Thymus (tissue), 11 donors: ENCODE measurements at regions not wholly inside any gene's neighbourhood (a gene's known extent, or its start where the extent isn't known, plus 50 kb on each side); places are given as distances from the start of the nearest gene placed in this dataset.

Experiments
- DNase-seq, 9 donors: peaks; one replicate each; pipeline ENCODE4 v3.0.0-alpha.2; 2013; ENCODE audit warnings: low spot score in 9 of 9, low read depth in 6 of 9, missing footprints in 1 of 9
- H3K27ac ChIP-seq, 2 donors: one replicate each; pipeline ENCODE4 v1.5.1; 2013; ENCODE audit warnings: control low read depth in 1 of 2, low read depth in 1 of 2, low read length in 1 of 2, mild to moderate bottlenecking in 1 of 2, moderate library complexity in 1 of 2
- H3K27me3 ChIP-seq, 2 donors: one replicate each; pipeline ENCODE4 v1.5.1; 2013; ENCODE audit warnings: low read length in 1 of 2; ENCODE audit not compliant: control insufficient read depth in 2 of 2, insufficient read depth in 1 of 2
- H3K36me3 ChIP-seq, 2 donors: one replicate each; pipeline ENCODE4 v1.5.1; 2013; ENCODE audit warnings: low read length in 1 of 2, mild to moderate bottlenecking in 1 of 2, moderate library complexity in 1 of 2; ENCODE audit not compliant: control insufficient read depth in 2 of 2, insufficient read depth in 2 of 2
- H3K4me1 ChIP-seq, 2 donors: one replicate each; pipeline ENCODE4 v1.5.1; 2013; ENCODE audit warnings: low read length in 2 of 2; ENCODE audit not compliant: control insufficient read depth in 2 of 2, insufficient read depth in 2 of 2
- H3K4me3 ChIP-seq, 2 donors: one replicate each; pipeline ENCODE4 v1.5.1; 2013; ENCODE audit warnings: low read length in 2 of 2, control low read depth in 1 of 2, mild to moderate bottlenecking in 1 of 2
- H3K9me3 ChIP-seq, 2 donors: one replicate each; pipeline ENCODE4 v1.5.1; 2013; ENCODE audit warnings: low read length in 1 of 2, mild to moderate bottlenecking in 1 of 2; ENCODE audit not compliant: control insufficient read depth in 2 of 2, insufficient read depth in 1 of 2
- WGBS: extraction: QIAGEN DNeasy Blood & Tissue Kit; methylation state at CpG from one replicate; pipeline ENCODE4 v1.1.7; 2013; 5-methylcytosine and 5-hydroxymethylcytosine counted together
- donor health status: healthy.

GRCh38 chr1:209037064-209037463, 546.5 kb upstream of the CAMK1G start:
- DNase-seq = no peak
- Histone ChIP-seq H3K27ac (no peak overlapping the region), H3K9me3 (no peaks in the 10 kb centered on the region), H3K27me3 (no peaks in the 10 kb centered on the region), H3K4me1 (no peaks in the 10 kb centered on the region), H3K4me3 (no peak overlapping the region), H3K36me3 (no peaks in the 10 kb centered on the region)
- WGBS = 100% methylated on average over 1 of the region's 1 CpG

- H3K9me3 ChIP-seq = no peaks in the 10 kb centered on the region
- 22% methylated on average over 2 of the region's 2 CpGs for WGBS
- no peaks in the 10 kb centered on the region for H3K36me3 ChIP-seq
- DNase-seq = no peak
- no peak overlapping the region for H3K4me3 ChIP-seq
- no peak overlapping the region for H3K27ac ChIP-seq
- H3K4me1 ChIP-seq = no peaks in the 10 kb centered on the region
- no peaks in the 10 kb centered on the region for H3K27me3 ChIP-seq
These were observed 545.2 kb upstream of the CAMK1G start for GRCh38 chr1:209038316-209038715.

GRCh38 chr1:209038735-209039134, 544.8 kb upstream of the CAMK1G start:
- Histone ChIP-seq H3K27me3 (no peaks in the 10 kb centered on the region), H3K36me3 (no peaks in the 10 kb centered on the region), H3K27ac (no peak overlapping the region), H3K4me3 (no peak overlapping the region), H3K9me3 (no peaks in the 10 kb centered on the region), H3K4me1 (no peaks in the 10 kb centered on the region)
- WGBS = 92% methylated on average over 1 of the region's 1 CpG
- no peak for DNase-seq

- Histone ChIP-seq H3K36me3 (no peaks in the 10 kb centered on the region), H3K9me3 (no peaks in the 10 kb centered on the region), H3K4me1 (no peaks in the 10 kb centered on the region), H3K27ac (no peak overlapping the region), H3K4me3 (no peak overlapping the region), H3K27me3 (no peaks in the 10 kb centered on the region)
- DNase-seq = no peak
- WGBS = 92% methylated on average over 3 of the region's 3 CpGs
These were observed 543.2 kb upstream of the CAMK1G start for GRCh38 chr1:209040351-209040750.

GRCh38 chr1:209041927-209042326, 541.6 kb upstream of the CAMK1G start:
- no peak overlapping the region for H3K4me3 ChIP-seq
- no peaks in the 10 kb centered on the region for H3K27me3 ChIP-seq
- H3K27ac ChIP-seq = no peak overlapping the region
- WGBS = 96% methylated on average over 2 of the region's 2 CpGs
- no peaks in the 10 kb centered on the region for H3K4me1 ChIP-seq
- no peaks in the 10 kb centered on the region for H3K9me3 ChIP-seq
- DNase-seq = no peak
- H3K36me3 ChIP-seq = no peaks in the 10 kb centered on the region

- H3K27me3 ChIP-seq = no peaks in the 10 kb centered on the region
- WGBS = 64% methylated on average over 4 of the region's 4 CpGs
- H3K9me3 ChIP-seq = no peaks in the 10 kb centered on the region
- no peaks in the 10 kb centered on the region for H3K36me3 ChIP-seq
- H3K4me3 ChIP-seq = no peak overlapping the region
- H3K27ac ChIP-seq = no peak overlapping the region
- DNase-seq = no peak
- no peaks in the 10 kb centered on the region for H3K4me1 ChIP-seq
These were observed 541.1 kb upstream of the CAMK1G start for GRCh38 chr1:209042413-209042812.

GRCh38 chr1:209045331-209046057, 538.0 kb upstream of the CAMK1G start:
- Histone ChIP-seq H3K4me3 (no peak overlapping the region), H3K36me3 (no peaks in the 10 kb centered on the region), H3K27me3 (no peaks in the 10 kb centered on the region), H3K4me1 (no peaks in the 10 kb centered on the region), H3K9me3 (no peaks in the 10 kb centered on the region), H3K27ac (no peak overlapping the region)
- DNase-seq = no peak
- WGBS = 93% methylated on average over 4 of the region's 4 CpGs

GRCh38 chr1:209046058-209046417, 537.5 kb upstream of the CAMK1G start:
- Histone ChIP-seq H3K27me3 (no peaks in the 10 kb centered on the region), H3K4me1 (no peaks in the 10 kb centered on the region), H3K36me3 (no peaks in the 10 kb centered on the region), H3K27ac (no peak overlapping the region), H3K9me3 (no peaks in the 10 kb centered on the region), H3K4me3 (no peak overlapping the region)
- DNase-seq = no peak
- 90% methylated on average over 1 of the region's 1 CpG for WGBS

GRCh38 chr1:209046935-209047334, 536.6 kb upstream of the CAMK1G start:
- H3K36me3 ChIP-seq = no peaks in the 10 kb centered on the region
- no peak for DNase-seq
- 91% methylated on average over 4 of the region's 4 CpGs for WGBS
- H3K4me1 ChIP-seq = no peaks in the 10 kb centered on the region
- H3K27me3 ChIP-seq = no peaks in the 10 kb centered on the region
- H3K27ac ChIP-seq = no peak overlapping the region
- H3K9me3 ChIP-seq = peaks cover 0 to 4% of the 10 kb centered on the region in 2 donors
- no peak overlapping the region for H3K4me3 ChIP-seq
